Lower leg skin (tissue), 3 donors: ENCODE measurements at regions not wholly inside any gene's neighbourhood (a gene's known extent, or its start where the extent isn't known, plus 50 kb on each side); places are given as distances from the start of the nearest gene placed in this dataset.

Source experiments
- CTCF ChIP-seq, 3 donors: fragments of 450-650 bp; IDR thresholded peaks; one replicate each; pipeline ENCODE4 v1.5.1; 2016; ENCODE audit warnings: antibody characterized with exemption in 3 of 3, mild to moderate bottlenecking in 3 of 3, moderate library complexity in 2 of 3
- POLR2A ChIP-seq, 2 donors: fragments of 450-650 bp; IDR thresholded peaks; one replicate each; pipeline ENCODE4 v1.6.1; 2016 to 2017; ENCODE audit warnings: antibody characterized with exemption in 2 of 2, mild to moderate bottlenecking in 1 of 2, moderate library complexity in 1 of 2

GRCh38 chr4:186807808-186808629 is 84.4 kb upstream of the FAT1 start:
- TF ChIP-seq CTCF (IDR thresholded peaks at IDR 0.05) (no peak), POLR2A (IDR thresholded peaks at IDR 0.05) (no peak)
